ENCODE measurements at regions not wholly inside any gene's neighbourhood (a gene's known extent, or its start where the extent isn't known, plus 50 kb on each side); places are given as distances from the start of the nearest gene placed in this dataset.

DNA sequence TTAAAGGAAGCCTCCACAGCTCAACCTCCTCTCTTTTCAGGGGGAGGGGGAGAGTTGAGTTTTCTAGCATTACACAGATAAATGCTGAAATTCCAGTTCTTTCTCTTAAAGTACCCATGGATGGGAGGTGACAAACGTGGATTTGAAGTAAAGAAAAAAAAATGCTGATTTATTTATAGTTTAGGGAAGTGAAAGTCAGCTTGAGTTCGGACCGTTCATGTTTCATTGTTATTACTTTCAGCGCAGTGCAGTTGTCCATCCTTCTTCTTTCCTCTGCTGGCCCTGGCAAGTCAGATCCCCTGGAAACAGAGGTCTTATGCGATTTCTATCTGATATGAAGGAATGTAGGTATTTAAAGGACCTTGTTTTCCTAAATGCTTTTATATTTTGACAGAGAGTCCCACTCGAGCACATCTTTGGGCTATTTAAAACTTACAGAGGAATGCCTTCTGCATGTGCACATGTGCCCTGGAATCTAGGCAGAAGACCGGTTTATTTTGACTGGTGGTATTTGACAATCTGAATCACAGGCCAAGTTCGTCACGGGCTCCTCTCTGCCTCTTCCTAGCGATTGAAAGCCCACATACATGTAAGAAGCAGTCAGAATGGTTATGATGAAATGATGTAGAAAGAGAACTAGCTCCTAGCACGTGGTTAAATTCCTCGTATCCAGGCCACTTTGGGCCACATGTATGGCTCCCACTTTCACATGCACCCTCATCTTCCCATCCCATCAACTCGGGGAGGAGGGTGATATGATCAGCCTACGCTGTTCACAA is 385.2 kb upstream of the KLF4 start:
- TF ChIP-seq, protein P1, sequence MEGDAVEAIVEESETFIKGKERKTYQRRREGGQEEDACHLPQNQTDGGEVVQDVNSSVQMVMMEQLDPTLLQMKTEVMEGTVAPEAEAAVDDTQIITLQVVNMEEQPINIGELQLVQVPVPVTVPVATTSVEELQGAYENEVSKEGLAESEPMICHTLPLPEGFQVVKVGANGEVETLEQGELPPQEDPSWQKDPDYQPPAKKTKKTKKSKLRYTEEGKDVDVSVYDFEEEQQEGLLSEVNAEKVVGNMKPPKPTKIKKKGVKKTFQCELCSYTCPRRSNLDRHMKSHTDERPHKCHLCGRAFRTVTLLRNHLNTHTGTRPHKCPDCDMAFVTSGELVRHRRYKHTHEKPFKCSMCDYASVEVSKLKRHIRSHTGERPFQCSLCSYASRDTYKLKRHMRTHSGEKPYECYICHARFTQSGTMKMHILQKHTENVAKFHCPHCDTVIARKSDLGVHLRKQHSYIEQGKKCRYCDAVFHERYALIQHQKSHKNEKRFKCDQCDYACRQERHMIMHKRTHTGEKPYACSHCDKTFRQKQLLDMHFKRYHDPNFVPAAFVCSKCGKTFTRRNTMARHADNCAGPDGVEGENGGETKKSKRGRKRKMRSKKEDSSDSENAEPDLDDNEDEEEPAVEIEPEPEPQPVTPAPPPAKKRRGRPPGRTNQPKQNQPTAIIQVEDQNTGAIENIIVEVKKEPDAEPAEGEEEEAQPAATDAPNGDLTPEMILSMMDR (IDR thresholded peaks at IDR 0.05): no peak
- TF ChIP-seq POLR2AphosphoS5 (IDR thresholded peaks at IDR 0.05; ENCODE audit: insufficient read depth in 1 of 2, low read depth in 1 of 2): no peak

All from vagina (tissue), 2 donors.